CD4-positive, CD25-positive, alpha-beta regulatory T cell (primary cell): ENCODE measurements at regions not wholly inside any gene's neighbourhood (a gene's known extent, or its start where the extent isn't known, plus 50 kb on each side); places are given as distances from the start of the nearest gene placed in this dataset.

ENCODE experiments used
- ATAC-seq, 2 donors: fragments of 150-1000 bp; cut with Tn5 transposase; one replicate each; pipeline ENCODE4 v1.10.0; 2021; ENCODE audit warnings: low read depth in 2 of 2, moderate number of reproducible peaks in 2 of 2, moderate library complexity in 1 of 2
- DNase-seq, 3 donors: peaks; one replicate each; pipeline versions ENCODE4 v3.0.0 to v3.0.0-alpha.2; 2012 to 2022; ENCODE audit warnings: mixed read lengths in 1 of 3
- H3K27ac ChIP-seq: one replicate; pipeline ENCODE4 v1.7.0; 2013; ENCODE audit warnings: mild to moderate bottlenecking, low read length; ENCODE audit not compliant: insufficient read depth, poor library complexity, severe bottlenecking
- H3K27me3 ChIP-seq: one replicate; pipeline ENCODE4 v1.7.0; 2013; ENCODE audit warnings: low read length; ENCODE audit not compliant: control insufficient read depth, insufficient read depth
- H3K36me3 ChIP-seq: one replicate; pipeline ENCODE4 v1.7.0; 2013; ENCODE audit warnings: mild to moderate bottlenecking, low read length, moderate library complexity; ENCODE audit not compliant: control insufficient read depth, insufficient read depth
- H3K4me1 ChIP-seq: 2 replicates; pipeline ENCODE4 v1.7.0; 2013; ENCODE audit warnings: mild to moderate bottlenecking, low read length; ENCODE audit not compliant: insufficient read depth, control insufficient read depth, poor library complexity, severe bottlenecking
- H3K4me3 ChIP-seq: one replicate; pipeline ENCODE4 v1.7.0; 2013; ENCODE audit warnings: low read depth, mild to moderate bottlenecking, low read length, moderate library complexity
- H3K9me3 ChIP-seq, 2 experiments: 1 replicate in 1 of 2; 2 replicates in 1 of 2; pipeline ENCODE4 v1.7.0; 2013; ENCODE audit warnings: low read length in 2 of 2, mild to moderate bottlenecking in 1 of 2, moderate library complexity in 1 of 2; ENCODE audit not compliant: control insufficient read depth in 2 of 2
- H3K27ac Mint-ChIP-seq, 3 donors: one replicate each; pipeline ENCODE4 v1.8.0; 2020 to 2022; ENCODE audit warnings: mild to moderate bottlenecking in 3 of 3, mixed read lengths in 3 of 3, moderate library complexity in 2 of 3
- H3K27me3 Mint-ChIP-seq: one replicate; pipeline ENCODE4 v1.8.0; 2022; ENCODE audit warnings: mild to moderate bottlenecking, mixed read lengths
- H3K36me3 Mint-ChIP-seq: one replicate; pipeline ENCODE4 v1.8.0; 2020; ENCODE audit warnings: mixed read lengths
- H3K4me1 Mint-ChIP-seq, 4 donors: one replicate each; pipeline ENCODE4 v1.8.0; 2020 to 2022; ENCODE audit warnings: mixed read lengths in 4 of 4, mild to moderate bottlenecking in 1 of 4
- H3K4me3 Mint-ChIP-seq, 4 donors: one replicate each; pipeline ENCODE4 v1.8.0; 2020 to 2022; ENCODE audit warnings: mild to moderate bottlenecking in 4 of 4, mixed read lengths in 4 of 4, moderate library complexity in 3 of 4
- H3K9me3 Mint-ChIP-seq, 7 donors: one replicate each; pipeline ENCODE4 v1.8.0; 2020 to 2022; ENCODE audit warnings: mixed read lengths in 7 of 7, mild to moderate bottlenecking in 3 of 7, moderate library complexity in 2 of 7

- Mint-ChIP-seq H3K27me3 (peaks cover 13% of the 10 kb centered on the region), H3K9me3 (peaks cover 0 to 11% (median 6%) of the 10 kb centered on the region in 7 donors), H3K27ac (no peak overlapping the region), H3K4me1 (no peaks in the 10 kb centered on the region), H3K36me3 (no peaks in the 10 kb centered on the region), H3K4me3 (no peak overlapping the region)
- H3K9me3 ChIP-seq, result no peaks in the 10 kb centered on the region
- no peak for DNase-seq
- H3K27me3 ChIP-seq, result peaks cover 3% of the 10 kb centered on the region
- H3K4me3 ChIP-seq, result no peak overlapping the region
- no peaks in the 10 kb centered on the region for H3K4me1 ChIP-seq
- ATAC-seq, result no peak
- no peak overlapping the region for H3K27ac ChIP-seq
- H3K36me3 ChIP-seq, result no peaks in the 10 kb centered on the region
Measured at GRCh38 chr11:113618360-113618759, 87.7 kb downstream of the TMPRSS5 start.

GRCh38 chr11:113615773-113616172, 90.3 kb downstream of the TMPRSS5 start:
- Mint-ChIP-seq H3K4me1 (no peaks in the 10 kb centered on the region), H3K9me3 (peaks cover 0 to 11% (median 6%) of the 10 kb centered on the region in 7 donors)
- DNase-seq, result no peak

GRCh38 chr11:113615098-113615497, 91.0 kb downstream of the TMPRSS5 start:
- Mint-ChIP-seq H3K4me3 (no peak overlapping the region), H3K9me3 (peaks cover 0 to 11% (median 6%) of the 10 kb centered on the region in 7 donors), H3K27me3 (peaks cover 13% of the 10 kb centered on the region), H3K27ac (no peak overlapping the region), H3K4me1 (no peaks in the 10 kb centered on the region), H3K36me3 (no peaks in the 10 kb centered on the region)
- no peak for DNase-seq
- no peaks in the 10 kb centered on the region for H3K4me1 ChIP-seq
- H3K36me3 ChIP-seq, result no peaks in the 10 kb centered on the region
- H3K27me3 ChIP-seq, result peaks cover 3% of the 10 kb centered on the region
- ATAC-seq, result no peak
- no peaks in the 10 kb centered on the region for H3K9me3 ChIP-seq
- H3K27ac ChIP-seq, result no peak overlapping the region
- H3K4me3 ChIP-seq, result no peak overlapping the region

More at GRCh38 chr11:113615773-113616172, 90.3 kb downstream of the TMPRSS5 start:
- Mint-ChIP-seq H3K36me3 (no peaks in the 10 kb centered on the region), H3K27me3 (peaks cover 13% of the 10 kb centered on the region), H3K4me3 (no peak overlapping the region), H3K27ac (no peak overlapping the region)
- Histone ChIP-seq H3K9me3 (no peaks in the 10 kb centered on the region), H3K4me3 (no peak overlapping the region), H3K27me3 (peaks cover 3% of the 10 kb centered on the region), H3K4me1 (no peaks in the 10 kb centered on the region), H3K36me3 (no peaks in the 10 kb centered on the region), H3K27ac (no peak overlapping the region)
- ATAC-seq, result no peak

- Mint-ChIP-seq H3K4me3 (no peak overlapping the region), H3K9me3 (peaks cover 0 to 11% (median 2%) of the 10 kb centered on the region in 7 donors), H3K27me3 (peaks cover 13% of the 10 kb centered on the region), H3K4me1 (no peaks in the 10 kb centered on the region), H3K27ac (no peak overlapping the region), H3K36me3 (no peaks in the 10 kb centered on the region)
- Histone ChIP-seq H3K4me3 (no peak overlapping the region), H3K9me3 (no peaks in the 10 kb centered on the region), H3K36me3 (no peaks in the 10 kb centered on the region), H3K4me1 (no peaks in the 10 kb centered on the region), H3K27me3 (peaks cover 3% of the 10 kb centered on the region), H3K27ac (no peak overlapping the region)
- ATAC-seq, result no peak
- DNase-seq, result no peak
Measured at GRCh38 chr11:113614097-113614496, 92.0 kb downstream of the TMPRSS5 start.

GRCh38 chr11:113613619-113614018, 92.5 kb downstream of the TMPRSS5 start:
- no peaks in the 10 kb centered on the region for H3K36me3 ChIP-seq
- no peaks in the 10 kb centered on the region for H3K9me3 ChIP-seq
- no peak overlapping the region for H3K27ac ChIP-seq
- Mint-ChIP-seq H3K27me3 (peaks cover 13% of the 10 kb centered on the region), H3K27ac (no peak overlapping the region), H3K9me3 (peaks cover 0 to 11% (median 0%) of the 10 kb centered on the region in 7 donors), H3K36me3 (no peaks in the 10 kb centered on the region), H3K4me3 (no peak overlapping the region), H3K4me1 (no peaks in the 10 kb centered on the region)
- ATAC-seq (no peak), DNase-seq (no peak)
- H3K4me3 ChIP-seq, result no peak overlapping the region
- H3K4me1 ChIP-seq, result no peaks in the 10 kb centered on the region
- peaks cover 3% of the 10 kb centered on the region for H3K27me3 ChIP-seq

GRCh38 chr11:113604186-113604585, 101.9 kb downstream of the TMPRSS5 start:
- no peaks in the 10 kb centered on the region for H3K36me3 Mint-ChIP-seq
- H3K27me3 Mint-ChIP-seq, result peaks cover 44% of the 10 kb centered on the region
- no peak overlapping the region for H3K4me3 ChIP-seq
- H3K27ac Mint-ChIP-seq, result no peak overlapping the region
- no peak for DNase-seq
- no peak overlapping the region for H3K27ac ChIP-seq
- peaks cover 14% of the 10 kb centered on the region for H3K27me3 ChIP-seq
- H3K4me1 Mint-ChIP-seq, result no peaks in the 10 kb centered on the region
- ATAC-seq, result no peak
- peaks cover 0 to 7% of the 10 kb centered on the region in 2 experiments for H3K9me3 ChIP-seq
- no peaks in the 10 kb centered on the region for H3K4me1 ChIP-seq
- H3K9me3 Mint-ChIP-seq, result peaks cover 2 to 10% (median 4%) of the 10 kb centered on the region in 7 donors
- H3K36me3 ChIP-seq, result no peaks in the 10 kb centered on the region
- no peak overlapping the region for H3K4me3 Mint-ChIP-seq

- Histone ChIP-seq H3K27me3 (peaks cover 19% of the 10 kb centered on the region), H3K9me3 (peaks cover 0 to 7% of the 10 kb centered on the region in 2 experiments), H3K36me3 (no peaks in the 10 kb centered on the region), H3K4me1 (no peaks in the 10 kb centered on the region), H3K4me3 (no peak overlapping the region), H3K27ac (no peak overlapping the region)
- ATAC-seq (no peak), DNase-seq (no peak)
- Mint-ChIP-seq H3K4me3 (peak overlapping the region in 1 of 4 donors; percentile 68), H3K27me3 (peaks cover 49% of the 10 kb centered on the region), H3K36me3 (no peaks in the 10 kb centered on the region), H3K4me1 (peaks cover 0 to 2% (median 0%) of the 10 kb centered on the region in 4 donors), H3K27ac (no peak overlapping the region), H3K9me3 (peaks cover 2 to 10% (median 4%) of the 10 kb centered on the region in 7 donors)
Measured at GRCh38 chr11:113603277-113604059, 102.6 kb downstream of the TMPRSS5 start.

- Mint-ChIP-seq H3K27ac (no peak overlapping the region), H3K4me3 (no peak overlapping the region), H3K36me3 (no peaks in the 10 kb centered on the region), H3K4me1 (peaks cover 0 to 2% (median 0%) of the 10 kb centered on the region in 4 donors), H3K27me3 (peaks cover 58% of the 10 kb centered on the region), H3K9me3 (peaks cover 2 to 10% (median 4%) of the 10 kb centered on the region in 7 donors)
- peaks cover 0 to 7% of the 10 kb centered on the region in 2 experiments for H3K9me3 ChIP-seq
- DNase-seq (no peak), ATAC-seq (no peak)
- H3K36me3 ChIP-seq, result no peaks in the 10 kb centered on the region
- no peak overlapping the region for H3K4me3 ChIP-seq
- no peak overlapping the region for H3K27ac ChIP-seq
- H3K27me3 ChIP-seq, result peaks cover 22% of the 10 kb centered on the region
- H3K4me1 ChIP-seq, result no peaks in the 10 kb centered on the region
Measured at GRCh38 chr11:113602483-113602882, 103.6 kb downstream of the TMPRSS5 start.
